ENCODE measurements at regions not wholly inside any gene's neighbourhood (a gene's known extent, or its start where the extent isn't known, plus 50 kb on each side); places are given as distances from the start of the nearest gene placed in this dataset.
"Not testable (repeated sequence)": the region's sequence is repeated elsewhere in the genome, so short reads cannot be mapped to it uniquely, and the experiment has no call there.

DNA sequence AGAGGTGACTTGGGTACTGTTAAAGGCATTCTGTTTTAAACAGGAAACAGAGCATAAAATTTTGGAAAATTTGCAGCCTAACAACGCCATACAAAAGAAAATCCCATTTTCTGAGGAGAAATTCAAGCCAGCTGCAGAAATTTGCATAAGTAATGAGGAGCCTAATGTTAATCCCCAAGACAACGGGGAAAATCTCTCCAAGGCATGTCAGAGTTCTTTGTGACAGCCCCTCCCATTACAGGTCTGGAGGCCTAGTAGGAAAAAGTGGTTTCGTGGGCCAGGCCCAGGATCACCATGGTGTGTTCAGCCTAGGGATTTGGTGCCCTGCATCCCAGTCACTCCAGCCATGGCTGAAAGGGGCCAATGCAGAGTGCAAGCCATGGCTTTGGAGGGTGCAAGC lies 1333.1 kb upstream of the TENM4 start:
- peak in 21 of 42 donors; percentile 4 to 45 (median 20) for DNase-seq
- intact Hi-C loops (cut with DNase I) = no loop called here

GRCh38 chr11:80771017-80771416 lies 1330.2 kb upstream of the TENM4 start:
- intact Hi-C loops (cut with DNase I) = no loop called here
- DNase-seq = no peak

DNA sequence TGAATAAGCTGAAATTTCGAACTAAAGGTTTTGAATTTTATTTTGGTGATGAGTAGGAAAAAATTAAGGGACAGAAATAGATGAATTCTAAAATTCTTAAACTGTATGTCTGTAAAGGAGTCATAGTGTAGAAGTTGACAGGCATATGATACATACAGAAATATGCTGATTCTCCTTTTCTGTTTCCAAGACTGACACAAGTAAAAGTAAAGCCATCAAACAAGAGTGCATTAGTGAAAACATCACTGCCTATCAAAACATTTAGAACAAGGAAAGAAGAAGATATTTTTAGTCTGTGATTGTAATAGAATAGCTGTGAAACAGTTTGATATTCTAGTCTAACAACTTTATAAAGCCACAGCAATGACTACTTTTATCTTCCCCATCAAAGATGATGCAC lies 1318.0 kb upstream of the TENM4 start:
- intact Hi-C loops (cut with DNase I) = no loop called here

DNA sequence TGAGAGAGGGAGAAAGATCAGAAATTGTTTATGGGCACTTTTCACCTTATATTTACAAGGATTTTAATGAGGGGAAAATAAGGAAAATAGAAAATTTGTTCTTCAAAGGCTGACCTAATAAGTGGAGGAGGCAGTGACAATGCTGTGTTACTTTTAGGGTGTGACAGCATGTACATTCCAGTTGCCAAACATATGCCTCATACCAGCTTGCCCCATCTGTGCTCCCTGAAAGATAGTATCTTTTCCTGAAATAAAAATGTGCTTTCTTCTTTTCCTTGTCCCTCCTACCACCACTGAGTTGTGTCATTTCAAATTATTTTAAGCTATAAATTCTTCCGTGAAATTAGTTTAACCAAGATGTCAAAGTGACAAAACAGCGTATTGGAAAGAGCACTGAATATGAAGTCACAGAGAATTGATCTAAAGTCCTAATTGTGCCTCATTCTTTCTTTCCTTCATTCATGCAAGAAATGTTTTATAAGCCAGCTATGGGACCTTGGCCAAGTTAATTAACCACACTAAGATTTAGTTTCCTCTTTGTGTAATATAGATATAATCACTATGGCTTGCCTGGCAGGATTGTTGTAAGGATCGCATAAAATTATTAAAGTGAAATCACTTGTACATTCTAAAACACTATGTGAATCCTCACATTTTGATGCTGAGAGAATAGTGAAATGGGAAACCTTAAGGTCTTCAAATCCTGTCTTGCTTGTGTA lies 1307.5 kb upstream of the TENM4 start:
- intact Hi-C loops (cut with DNase I) = no loop called here
- DNase-seq = peak in 2 of 42 donors; percentile 6

More for the DNA sequence above, 1318.0 kb upstream of the TENM4 start:
- DNase-seq = no peak

GRCh38 chr11:80746300-80746699 lies 1305.5 kb upstream of the TENM4 start:
- intact Hi-C loops (cut with DNase I) = no loop called here
- no peak for DNase-seq

GRCh38 chr11:80745416-80745815 lies 1304.6 kb upstream of the TENM4 start:
- intact Hi-C loops (cut with DNase I) = no loop called here
- DNase-seq = no peak

- intact Hi-C loops (cut with DNase I) = no loop called here
- no peak for DNase-seq
These were observed 1293.0 kb upstream of the TENM4 start for GRCh38 chr11:80733790-80734189.

DNA sequence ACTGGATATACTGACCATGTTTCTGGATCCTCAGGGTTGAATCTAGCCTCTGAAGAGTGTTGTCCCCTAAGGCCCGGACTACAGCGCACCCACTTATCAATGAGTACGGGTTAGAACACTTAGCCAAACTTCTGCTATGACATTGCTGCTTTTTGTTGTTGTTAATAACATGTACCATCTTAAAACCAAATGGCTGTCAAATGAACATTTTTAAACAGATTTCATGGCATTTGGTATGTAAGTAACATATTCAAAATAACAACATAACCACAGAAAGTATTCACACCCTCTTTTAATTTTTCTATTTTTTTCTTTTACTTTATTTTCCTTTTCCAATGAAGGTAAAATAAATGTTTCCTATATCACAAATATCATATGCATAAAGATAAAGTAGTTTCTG lies 1292.5 kb upstream of the TENM4 start:
- DNase-seq = no peak
- intact Hi-C loops (cut with DNase I) = no loop called here

- intact Hi-C loops (cut with DNase I) = no loop called here
- DNase-seq = peak in 24 of 42 donors; percentile 3 to 45 (median 16)
These were observed 1286.5 kb upstream of the TENM4 start for GRCh38 chr11:80727315-80727714.

DNA sequence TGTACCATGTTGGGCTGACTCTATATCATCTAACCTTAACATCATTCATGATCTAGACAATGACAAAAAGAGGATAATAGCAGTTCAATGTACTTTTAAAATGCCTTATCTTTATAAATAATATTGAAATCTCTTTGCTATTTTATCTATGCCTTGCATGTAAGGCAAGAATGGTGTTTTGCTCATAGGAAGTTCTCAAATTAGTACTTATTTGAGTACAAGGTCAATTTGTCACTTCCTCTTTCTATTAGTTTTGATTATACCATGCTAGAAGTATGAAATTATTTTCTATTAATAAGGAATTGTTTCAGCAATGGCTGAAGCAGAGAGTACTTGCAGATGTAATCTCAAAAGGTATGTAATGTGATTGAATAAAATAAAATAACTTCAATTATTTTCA lies 1285.4 kb upstream of the TENM4 start:
- intact Hi-C loops (cut with DNase I) = no loop called here
- no peak for DNase-seq

DNA sequence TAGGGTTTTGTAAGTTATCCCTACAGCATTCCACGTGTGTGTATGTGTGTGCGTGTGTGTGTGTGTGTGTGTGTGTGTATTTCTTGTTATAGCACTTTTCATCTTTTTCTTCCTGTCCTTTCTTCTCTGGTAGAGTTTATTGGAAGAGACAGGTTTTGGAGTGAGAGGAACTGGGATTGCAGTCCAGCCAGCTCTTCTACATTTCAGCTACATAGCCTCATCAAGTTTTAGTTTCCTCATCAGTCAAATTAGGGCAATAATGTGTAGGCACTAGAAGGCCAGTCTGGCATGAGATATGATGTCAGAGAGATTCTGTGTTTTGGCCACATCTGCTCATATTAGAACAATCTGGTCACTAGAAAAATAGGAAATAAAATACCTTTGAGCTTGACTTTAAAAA lies 1283.5 kb upstream of the TENM4 start:
- no peak for DNase-seq
- intact Hi-C loops (cut with DNase I) = no loop called here

DNA sequence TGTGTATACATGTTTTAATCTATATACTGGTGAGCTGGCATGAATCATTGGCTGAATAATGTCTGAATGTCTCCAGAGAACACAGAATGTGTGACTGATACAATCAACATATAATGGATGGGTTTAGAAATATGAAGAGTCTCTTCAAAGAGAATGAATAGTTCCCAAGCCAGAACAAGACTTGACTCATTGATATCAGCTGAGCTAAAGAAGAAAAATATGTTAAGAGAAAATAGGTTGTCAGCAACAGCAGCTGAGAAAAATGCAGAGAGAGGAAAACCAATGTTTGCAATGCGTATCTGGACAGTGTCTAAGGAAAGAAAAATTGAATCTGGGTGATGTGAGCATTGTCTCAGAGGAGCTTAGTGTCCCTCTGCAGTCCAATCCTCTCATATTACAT lies 1281.8 kb upstream of the TENM4 start:
- intact Hi-C loops (cut with DNase I) = no loop called here
- DNase-seq = no peak

GRCh38 chr11:80720295-80720694 lies 1279.5 kb upstream of the TENM4 start:
- intact Hi-C loops (cut with DNase I) = no loop called here
- DNase-seq = no peak

DNA sequence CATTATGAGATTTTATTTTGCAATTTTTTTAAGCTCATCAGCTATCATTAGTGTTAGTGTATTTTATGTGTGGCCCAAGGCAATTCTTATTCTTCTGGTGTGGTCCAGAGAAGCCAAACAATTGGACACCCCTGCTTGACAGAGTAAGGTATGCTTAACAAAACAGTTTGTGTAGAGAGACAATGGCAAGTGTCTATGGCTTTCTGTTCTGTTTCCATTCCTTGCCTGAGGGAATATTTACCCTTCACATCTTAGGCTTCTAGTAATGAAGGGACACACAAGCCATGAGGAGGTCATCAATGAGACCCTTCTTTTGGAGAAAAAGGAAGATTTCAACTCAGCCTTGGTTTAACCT lies 1278.4 kb upstream of the TENM4 start:
- intact Hi-C loops (cut with DNase I) = no loop called here
- no peak for DNase-seq

GRCh38 chr11:80718611-80719291 lies 1277.9 kb upstream of the TENM4 start:
- no peak for DNase-seq
- intact Hi-C loops (cut with DNase I) = no loop called here

DNA sequence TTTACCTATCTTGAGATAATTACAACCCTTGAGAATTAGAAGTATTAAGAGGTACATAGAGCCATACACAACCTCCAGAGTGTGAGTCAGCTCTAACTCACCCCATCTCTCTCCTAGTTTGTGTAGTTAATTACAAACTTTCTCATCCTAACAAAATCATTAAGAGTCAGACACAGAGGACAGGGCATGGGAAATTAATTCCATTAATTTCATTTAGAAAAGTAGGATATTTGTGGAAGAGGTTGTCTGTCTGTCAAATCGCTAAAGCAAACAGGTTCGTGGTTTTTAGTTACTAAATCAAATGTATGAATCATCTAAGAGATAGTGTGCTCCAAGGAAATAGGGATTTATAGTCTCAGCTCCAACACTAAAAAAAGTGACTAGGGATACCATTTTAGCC lies 1261.4 kb upstream of the TENM4 start:
- intact Hi-C loops (cut with DNase I) = no loop called here
- peak in 4 of 42 donors; percentile 6 to 12 (median 10) for DNase-seq

DNA sequence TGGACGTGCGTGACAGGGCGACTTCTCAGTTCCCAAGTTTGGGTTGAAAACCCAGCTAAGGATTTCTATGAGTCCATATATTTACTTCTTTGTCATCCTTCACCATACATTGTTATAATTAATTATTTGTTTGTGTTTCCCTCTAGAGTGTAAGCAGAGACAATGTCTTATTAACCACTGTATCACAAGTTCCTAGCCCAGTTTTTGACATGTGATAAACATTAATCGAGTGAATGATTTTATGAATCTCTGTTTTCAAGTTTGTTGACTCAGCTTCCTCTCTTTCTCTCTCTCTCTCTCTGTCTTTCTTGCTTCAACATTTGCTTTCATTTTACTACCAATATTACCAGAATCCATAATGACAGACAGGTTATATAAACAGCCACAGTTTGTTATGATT lies 1259.6 kb upstream of the TENM4 start:
- DNase-seq = no peak
- intact Hi-C loops (cut with DNase I) = no loop called here

- intact Hi-C loops (cut with DNase I) = not testable (repeated sequence)
- peak in 12 of 42 donors; percentile 1 to 26 (median 10) for DNase-seq
These were observed 1258.8 kb upstream of the TENM4 start for GRCh38 chr11:80699406-80700177.

DNA sequence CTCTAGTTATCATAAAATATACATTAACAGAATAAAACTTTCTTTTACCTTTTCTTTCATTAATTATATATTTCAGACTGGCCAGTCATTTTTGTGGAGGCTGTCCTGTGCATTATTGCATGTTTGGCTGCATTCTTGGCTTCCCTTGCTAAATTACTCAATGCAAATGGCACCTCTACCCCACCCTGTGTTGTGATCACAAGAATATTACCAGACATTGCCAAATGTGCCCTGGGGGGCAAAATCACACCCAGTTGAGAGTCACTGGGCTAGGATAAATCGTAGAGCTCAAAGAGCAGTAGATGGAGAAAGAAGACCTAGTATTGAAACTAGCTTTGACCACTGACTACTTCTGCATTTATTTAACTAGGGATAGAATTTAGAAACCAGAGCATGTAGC lies 1257.8 kb upstream of the TENM4 start:
- no peak for DNase-seq
- intact Hi-C loops (cut with DNase I) = no loop called here

DNA sequence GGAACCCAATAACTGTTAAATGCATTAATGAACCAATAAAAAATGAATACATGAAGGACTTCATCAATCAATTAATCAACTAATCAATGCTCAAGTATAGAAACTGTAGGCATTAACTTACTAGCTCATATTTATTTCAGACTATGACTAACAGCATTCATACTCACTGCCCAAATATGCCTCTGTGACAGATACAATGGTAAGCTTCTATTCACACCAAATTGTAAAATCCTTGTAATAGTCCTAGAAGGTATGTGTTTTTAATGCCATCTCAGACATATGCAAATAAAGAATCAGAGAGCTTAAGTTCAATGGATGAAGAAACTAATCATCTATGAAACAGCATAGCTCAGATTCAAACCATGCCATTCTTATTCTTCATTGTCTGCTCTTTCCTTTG lies 1253.6 kb upstream of the TENM4 start:
- no peak for DNase-seq
- intact Hi-C loops (cut with DNase I) = no loop called here

Data from head of caudate nucleus (tissue), 42 donors.